C4-2B (cell line): ENCODE measurements at regions not wholly inside any gene's neighbourhood (a gene's known extent, or its start where the extent isn't known, plus 50 kb on each side); places are given as distances from the start of the nearest gene placed in this dataset.

ENCODE experiments used
- H3K27ac ChIP-seq: fragments of 450-650 bp; 2 replicates; pipeline ENCODE4 v1.5.1; 2017
- ZFX ChIP-seq: fragments of 450-650 bp; IDR thresholded peaks from 2 replicates; pipeline ENCODE4 v1.6.1; 2017
- TF ChIP-seq, protein P1 (sequence below): fragments of 450-650 bp; conservative IDR thresholded peaks from 2 replicates; pipeline ENCODE4 v1.5.1; 2017; ENCODE audit warnings: mild to moderate bottlenecking

DNA sequence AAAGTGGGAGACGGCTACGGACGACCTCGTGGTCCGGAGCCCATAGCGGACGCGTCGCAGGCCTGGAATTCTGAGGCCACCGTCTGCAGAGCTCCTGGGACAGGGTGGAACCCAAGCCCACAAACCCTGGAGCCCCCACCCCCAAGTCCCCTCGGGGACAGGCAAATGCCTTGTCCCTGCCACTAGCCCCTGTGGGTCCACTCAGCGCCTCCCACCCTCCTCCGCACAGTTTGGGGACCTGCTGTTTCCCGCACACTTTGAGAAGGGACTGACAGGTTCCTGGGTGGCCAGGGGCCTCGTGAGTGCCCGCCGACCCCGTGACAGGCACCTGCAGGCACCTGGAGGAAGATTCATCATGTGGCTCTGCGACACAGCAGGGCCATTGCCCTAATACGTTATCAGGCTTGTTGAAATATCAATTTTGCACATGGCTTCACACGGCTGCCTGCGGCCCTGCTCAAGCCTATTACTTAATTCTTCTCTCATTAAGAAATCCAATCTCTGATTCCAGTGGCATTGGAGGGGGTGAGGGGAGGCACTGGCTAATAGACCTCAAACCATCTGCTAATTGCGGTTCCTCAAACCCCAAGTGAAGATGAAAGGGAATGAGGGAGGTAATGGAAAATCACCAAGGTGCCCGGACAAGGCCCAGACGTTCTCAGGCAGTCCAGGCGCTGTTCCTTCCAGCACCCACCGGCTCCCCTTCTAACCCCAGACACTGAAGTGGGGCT, 672.5 kb downstream of the BRD1 start:
- no peak overlapping the region for H3K27ac ChIP-seq
- TF ChIP-seq, protein P1, sequence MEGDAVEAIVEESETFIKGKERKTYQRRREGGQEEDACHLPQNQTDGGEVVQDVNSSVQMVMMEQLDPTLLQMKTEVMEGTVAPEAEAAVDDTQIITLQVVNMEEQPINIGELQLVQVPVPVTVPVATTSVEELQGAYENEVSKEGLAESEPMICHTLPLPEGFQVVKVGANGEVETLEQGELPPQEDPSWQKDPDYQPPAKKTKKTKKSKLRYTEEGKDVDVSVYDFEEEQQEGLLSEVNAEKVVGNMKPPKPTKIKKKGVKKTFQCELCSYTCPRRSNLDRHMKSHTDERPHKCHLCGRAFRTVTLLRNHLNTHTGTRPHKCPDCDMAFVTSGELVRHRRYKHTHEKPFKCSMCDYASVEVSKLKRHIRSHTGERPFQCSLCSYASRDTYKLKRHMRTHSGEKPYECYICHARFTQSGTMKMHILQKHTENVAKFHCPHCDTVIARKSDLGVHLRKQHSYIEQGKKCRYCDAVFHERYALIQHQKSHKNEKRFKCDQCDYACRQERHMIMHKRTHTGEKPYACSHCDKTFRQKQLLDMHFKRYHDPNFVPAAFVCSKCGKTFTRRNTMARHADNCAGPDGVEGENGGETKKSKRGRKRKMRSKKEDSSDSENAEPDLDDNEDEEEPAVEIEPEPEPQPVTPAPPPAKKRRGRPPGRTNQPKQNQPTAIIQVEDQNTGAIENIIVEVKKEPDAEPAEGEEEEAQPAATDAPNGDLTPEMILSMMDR: no peak
- TF ChIP-seq ZFX: no peak

DNA sequence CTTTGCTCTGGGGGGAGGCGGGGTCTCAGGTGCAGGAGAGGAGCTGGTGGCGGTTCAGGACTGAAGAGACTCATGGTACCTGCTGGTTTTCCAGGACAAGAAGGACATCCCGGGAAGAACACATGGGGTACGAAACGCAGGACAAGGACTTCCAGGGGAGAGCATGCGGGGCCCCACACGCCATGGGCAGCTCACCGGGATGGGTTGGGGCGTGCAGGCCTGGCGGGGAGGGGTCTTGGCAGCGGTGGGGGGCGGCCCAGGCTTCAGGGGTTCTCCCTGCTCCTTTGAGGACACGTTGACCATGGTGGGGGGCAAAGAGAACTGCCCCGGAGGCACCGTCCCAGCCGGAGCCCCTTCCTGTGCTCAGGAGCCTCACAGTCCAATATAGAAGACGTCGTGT, 673.2 kb downstream of the BRD1 start:
- TF ChIP-seq ZFX: no peak
- TF ChIP-seq, protein P1: no peak

DNA sequence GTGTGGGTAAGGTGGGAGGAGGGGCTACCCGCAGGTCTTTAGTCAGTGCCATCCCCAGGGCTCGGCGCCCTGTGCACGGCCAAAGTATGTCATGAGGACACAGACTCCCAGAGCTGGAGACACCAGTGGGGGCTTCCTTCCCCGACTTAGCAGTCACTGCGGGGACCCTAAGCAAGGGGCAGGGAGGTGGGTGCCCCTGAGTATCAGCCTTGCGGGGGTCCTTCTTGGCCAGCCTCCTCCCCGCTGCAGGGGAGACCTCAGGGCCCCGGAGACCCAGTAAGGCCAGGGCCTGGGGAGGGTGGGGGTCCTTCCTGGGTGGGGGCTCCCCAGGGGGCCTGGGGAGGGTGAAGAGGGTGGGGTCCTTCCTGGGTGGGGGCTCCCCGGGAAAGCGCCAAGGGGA, 673.8 kb downstream of the BRD1 start:
- H3K27ac ChIP-seq: no peak overlapping the region
- no peak for TF ChIP-seq ZFX
- TF ChIP-seq, protein P1: no peak

More for the DNA sequence above, 673.2 kb downstream of the BRD1 start:
- H3K27ac ChIP-seq: no peak overlapping the region

DNA sequence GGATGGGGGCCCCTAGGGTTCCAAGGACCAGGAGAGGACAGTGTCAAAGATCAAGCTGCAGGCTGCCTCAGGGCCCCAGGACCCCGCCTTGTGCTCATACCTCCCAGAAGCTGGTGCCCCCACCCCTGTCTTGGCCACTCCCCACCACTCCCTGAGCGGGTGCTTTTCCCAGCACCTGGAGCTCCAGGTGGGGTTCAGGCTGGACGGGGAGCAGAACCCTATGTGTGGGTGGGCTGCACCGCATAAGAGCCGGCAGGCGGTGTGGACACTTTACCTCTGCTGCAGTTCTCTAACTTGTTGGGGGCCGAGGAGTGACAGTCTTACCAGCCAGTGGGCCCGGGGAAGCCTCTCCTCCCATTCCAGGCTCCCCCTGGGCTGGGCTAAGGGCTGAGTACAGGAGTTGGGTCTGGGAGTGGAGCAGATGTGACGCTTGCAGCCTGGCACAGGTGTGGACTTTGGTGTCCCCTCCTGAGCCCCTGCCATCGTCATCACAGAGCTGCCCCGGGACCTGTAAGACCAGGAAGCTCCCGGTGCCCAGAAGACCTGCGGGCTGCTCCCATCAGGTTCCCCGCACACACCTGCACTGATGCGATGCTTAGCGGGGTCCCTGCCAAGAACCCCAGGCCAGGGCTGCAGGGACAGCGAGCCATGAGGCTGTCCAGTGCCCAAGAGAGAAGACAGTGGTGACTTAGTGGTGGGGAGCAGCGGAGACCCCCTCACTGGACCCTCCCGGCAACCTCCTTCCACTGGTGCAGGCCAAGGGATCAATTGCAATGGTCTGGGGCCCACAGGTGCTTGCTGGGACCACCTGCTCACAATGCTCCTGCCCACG, 674.5 kb downstream of the BRD1 start:
- TF ChIP-seq, protein P1: no peak
- TF ChIP-seq ZFX: no peak
- H3K27ac ChIP-seq: no peak overlapping the region

DNA sequence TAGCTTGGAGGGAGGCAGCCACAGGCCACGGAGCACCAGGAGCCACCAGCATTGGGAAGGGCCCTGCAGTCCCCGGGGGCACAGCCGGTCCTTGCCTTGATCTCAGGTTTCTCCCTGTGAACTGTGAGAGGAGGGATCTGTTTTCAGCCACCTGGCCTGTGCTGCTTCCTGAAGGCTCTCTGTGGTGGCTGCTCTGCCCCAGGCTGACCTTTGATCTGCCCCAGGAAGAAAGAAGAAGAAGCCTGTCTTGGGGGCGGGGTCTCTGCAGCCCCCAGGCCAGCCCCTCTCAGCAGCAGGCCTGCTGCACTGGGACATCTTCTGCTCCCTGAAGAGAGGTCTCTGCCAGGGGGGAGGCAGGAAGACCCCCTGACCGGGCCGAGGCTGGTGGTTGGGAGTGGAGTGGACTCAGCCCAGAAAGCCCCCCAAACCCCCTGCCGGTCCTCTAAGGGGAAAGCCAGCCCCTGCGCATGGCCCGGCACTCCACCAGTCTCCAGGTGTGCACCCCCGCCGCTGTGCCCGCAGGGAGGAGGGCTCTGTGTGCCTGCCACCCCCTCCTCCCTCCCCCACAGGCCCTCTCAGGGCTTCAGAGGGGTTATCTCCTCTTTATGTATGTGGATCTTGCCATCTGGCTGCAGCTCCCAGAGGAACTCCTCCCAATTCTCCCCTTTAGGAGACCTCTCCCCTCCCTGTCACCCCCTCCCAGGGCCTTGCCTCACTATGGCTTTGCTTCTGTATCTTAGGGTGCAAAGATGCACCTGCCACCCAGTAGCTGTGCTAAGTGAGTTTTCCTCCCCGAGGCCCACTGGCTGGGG, 675.3 kb downstream of the BRD1 start:
- H3K27ac ChIP-seq: no peak overlapping the region
- no peak for TF ChIP-seq ZFX
- TF ChIP-seq, protein P1: no peak

DNA sequence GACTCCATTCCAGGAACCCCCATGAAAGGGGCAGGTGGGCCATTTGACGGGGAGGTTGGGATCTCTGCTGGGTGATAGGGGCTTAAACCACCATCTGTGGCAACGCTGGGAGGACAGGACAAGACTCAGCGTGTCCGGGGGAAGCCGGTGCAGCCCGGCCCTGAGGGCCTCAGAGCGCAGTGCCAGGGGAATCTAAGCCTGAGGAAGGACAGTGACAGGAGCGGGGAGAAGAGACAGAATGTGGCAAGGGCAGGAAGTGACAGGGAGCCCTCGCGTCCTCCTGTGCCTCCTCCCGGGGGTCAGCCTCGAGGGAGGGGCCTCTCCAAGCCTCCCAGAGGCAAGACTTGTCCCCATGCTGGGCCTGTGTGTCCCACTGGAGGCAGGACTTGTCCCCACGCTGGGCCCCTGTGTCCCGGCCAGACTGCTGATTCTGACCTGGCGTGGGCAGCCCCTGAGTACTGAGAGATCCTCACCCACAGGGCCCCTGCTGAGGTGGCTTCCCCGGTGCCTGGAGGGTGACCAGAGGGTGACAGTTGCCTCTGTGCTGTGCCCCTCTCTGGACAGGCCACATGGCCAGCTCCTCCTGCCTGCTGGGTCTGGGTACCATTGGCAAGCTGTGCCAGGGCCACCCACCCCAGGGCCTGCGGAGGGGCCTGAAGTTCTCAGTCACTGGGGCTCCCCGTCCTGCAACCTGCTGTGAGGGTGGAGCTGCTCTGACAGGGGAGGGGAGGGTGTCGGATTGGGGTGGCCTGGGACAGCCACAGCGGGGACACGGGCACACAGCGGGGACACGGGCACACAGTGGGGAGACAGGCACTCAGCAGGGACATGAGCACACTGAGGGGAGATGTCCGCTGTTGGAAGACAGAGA, 676.2 kb downstream of the BRD1 start:
- TF ChIP-seq, protein P1: no peak
- TF ChIP-seq ZFX: no peak

More for the DNA sequence above, 676.2 kb downstream of the BRD1 start:
- no peak overlapping the region for H3K27ac ChIP-seq
